Transverse colon (tissue), 4 donors: ENCODE measurements at regions not wholly inside any gene's neighbourhood (a gene's known extent, or its start where the extent isn't known, plus 50 kb on each side); places are given as distances from the start of the nearest gene placed in this dataset.

Source experiments
- DNase-seq: peaks from one replicate; pipeline ENCODE4 v3.0.0-alpha.2; 2019
- H3K27ac ChIP-seq, 4 donors: fragments of 200-600 bp; sonication (generic); 2 replicates each; pipeline ENCODE4 v1.5.1; 2016 to 2018; ENCODE audit warnings: inconsistent platforms in 4 of 4
- H3K27me3 ChIP-seq: fragments of 200-600 bp; sonication (generic); 2 replicates; pipeline ENCODE4 v1.5.1; 2017; ENCODE audit warnings: inconsistent platforms
- H3K36me3 ChIP-seq, 4 donors: fragments of 200-600 bp; sonication (generic); 2 replicates each; pipeline ENCODE4 v1.5.1; 2017 to 2019; ENCODE audit warnings: inconsistent platforms in 4 of 4
- H3K4me1 ChIP-seq, 4 donors: fragments of 200-600 bp; sonication (generic); 2 replicates each; pipeline ENCODE4 v1.5.1; 2017 to 2020; ENCODE audit warnings: inconsistent platforms in 4 of 4
- H3K4me3 ChIP-seq, 4 donors: fragments of 200-600 bp; sonication (generic); 1 replicate in 1 of 4; 2 replicates in 3 of 4; pipeline versions ENCODE4 v1.5.1 to v1.6.1; 2017 to 2019; ENCODE audit warnings: inconsistent platforms in 4 of 4
- H3K9me3 ChIP-seq, 2 donors: fragments of 200-600 bp; sonication (generic); 2 replicates each; pipeline ENCODE4 v1.5.1; 2017 to 2019; ENCODE audit warnings: inconsistent platforms in 2 of 2
- CTCF ChIP-seq, 5 experiments: fragments of 200-600 bp in 3 of 5; fragments of 450-650 bp in 2 of 5; sonication (generic) in 3 of 5; IDR thresholded peaks; 1 replicate in 2 of 5; 2 replicates in 3 of 5; pipeline ENCODE4 v1.5.1; 2016 to 2017; ENCODE audit warnings: antibody characterized with exemption in 5 of 5, inconsistent platforms in 3 of 5, mild to moderate bottlenecking in 2 of 5, moderate library complexity in 1 of 5
- EP300 ChIP-seq: sonication (generic); formaldehyde crosslinking; IDR thresholded peaks from one replicate; pipeline ENCODE4 v1.6.1; 2017; ENCODE audit warnings: antibody characterized with exemption, low read depth
- POLR2A ChIP-seq: fragments of 450-650 bp; IDR thresholded peaks from one replicate; pipeline ENCODE4 v1.6.1; 2016; ENCODE audit warnings: antibody characterized with exemption, mild to moderate bottlenecking, moderate library complexity
- POLR2AphosphoS5 ChIP-seq, 3 donors: sonication (generic); formaldehyde crosslinking; IDR thresholded peaks; one replicate each; pipeline ENCODE4 v1.6.1; 2016; ENCODE audit warnings: antibody characterized with exemption in 3 of 3
- WGBS, 2 donors: methylation state at CpG; one replicate each; pipeline ENCODE4 v1.1.5; 2018; ENCODE audit warnings: low coverage in 1 of 2; 5-methylcytosine and 5-hydroxymethylcytosine counted together
- in situ Hi-C, 4 donors: fragments of 200-750 bp; cut with MboI; loops; one replicate each; pipeline versions ENCODE4 v1.15.0 to v1.15.1; 2017; ENCODE audit warnings: low sequenced_read_pairs in 3 of 4, low pct_ligation_motif_present in 1 of 4, low pct_unique_long_range_greater_than_20kb in 1 of 4
- intact Hi-C: fragments of 100-400 bp; cut with DNase I; formaldehyde crosslinking; loops from one replicate; pipeline ENCODE4 v1.15.1; 2023; ENCODE audit warnings: low total_unique reads

GRCh38 chr13:63910511-63910910 lies 2494.9 kb upstream of the PCDH20 start:
- in situ Hi-C loops (no loop called here), intact Hi-C loops (no loop called here)
- no peak overlapping the region for H3K4me3 ChIP-seq
- H3K36me3 ChIP-seq = no peaks in the 10 kb centered on the region
- no peak overlapping the region for H3K27ac ChIP-seq
- DNase-seq = no peak
- H3K9me3 ChIP-seq = no peaks in the 10 kb centered on the region
- H3K27me3 ChIP-seq = no peaks in the 10 kb centered on the region
- no peaks in the 10 kb centered on the region for H3K4me1 ChIP-seq
- TF ChIP-seq POLR2AphosphoS5 (IDR thresholded peaks at IDR 0.05) (no peak), CTCF (IDR thresholded peaks at IDR 0.05) (no peak), EP300 (no peak), POLR2A (no peak)
- WGBS, 2 donors = 43 to 61% methylated on average over 10 of the region's 10 CpGs

- in situ Hi-C loops (no loop called here), intact Hi-C loops (no loop called here)
- Histone ChIP-seq H3K27ac (no peak overlapping the region), H3K36me3 (no peaks in the 10 kb centered on the region), H3K4me3 (no peak overlapping the region), H3K9me3 (no peaks in the 10 kb centered on the region), H3K4me1 (no peaks in the 10 kb centered on the region), H3K27me3 (no peaks in the 10 kb centered on the region)
- TF ChIP-seq POLR2AphosphoS5 (IDR thresholded peaks at IDR 0.05) (no peak), CTCF (IDR thresholded peaks at IDR 0.05) (no peak), EP300 (no peak), POLR2A (no peak)
- DNase-seq = no peak
- 76 to 81% methylated on average over 6 of the region's 6 CpGs for WGBS, 2 donors
Observed at GRCh38 chr13:63909726-63910375, 2494.2 kb upstream of the PCDH20 start.

- H3K4me1 ChIP-seq = no peaks in the 10 kb centered on the region
- no peak overlapping the region for H3K4me3 ChIP-seq
- TF ChIP-seq CTCF (IDR thresholded peaks at IDR 0.05) = no peak
- 89% methylated on average over 9 of the region's 9 CpGs; no CpG with 5 or more reads in 1 of the 2 donors for whole genome bisulfite sequencing, 2 donors
- no peaks in the 10 kb centered on the region for H3K36me3 ChIP-seq
- no peaks in the 10 kb centered on the region for H3K27me3 ChIP-seq
- no peak for DNase-seq
- in situ Hi-C loops = no loop called here
- no peak overlapping the region for H3K27ac ChIP-seq
- intact Hi-C loops = no loop called here
- no peaks in the 10 kb centered on the region for H3K9me3 ChIP-seq
Observed at GRCh38 chr13:63902141-63902540, 2486.5 kb upstream of the PCDH20 start.

GRCh38 chr13:63901630-63902029 lies 2486.0 kb upstream of the PCDH20 start:
- in situ Hi-C loops = no loop called here
- H3K9me3 ChIP-seq = no peaks in the 10 kb centered on the region
- no peak for DNase-seq

More at GRCh38 chr13:63901630-63902029, 2486.0 kb upstream of the PCDH20 start:
- 75 to 77% methylated on average over 5 of the region's 5 CpGs for WGBS, 2 donors
- Histone ChIP-seq H3K27ac (no peak overlapping the region), H3K36me3 (no peaks in the 10 kb centered on the region), H3K4me1 (no peaks in the 10 kb centered on the region), H3K4me3 (no peak overlapping the region), H3K27me3 (no peaks in the 10 kb centered on the region)
- intact Hi-C loops = no loop called here
- TF ChIP-seq CTCF (IDR thresholded peaks at IDR 0.05) (no peak), POLR2A (no peak), EP300 (no peak), POLR2AphosphoS5 (IDR thresholded peaks at IDR 0.05) (no peak)
